ENCODE measurements at regions not wholly inside any gene's neighbourhood (a gene's known extent, or its start where the extent isn't known, plus 50 kb on each side); places are given as distances from the start of the nearest gene placed in this dataset.

GRCh38 chr18:28485918-28486317 lies 309.0 kb upstream of the CDH2 start:
- Histone ChIP-seq H3K9me3 (ENCODE audit: low read depth, low read length) (peaks cover 4% of the 10 kb centered on the region), H3K4me3 (ENCODE audit: low read length) (no peak overlapping the region), H3K4me1 (ENCODE audit: insufficient read depth, low read length) (no peaks in the 10 kb centered on the region), H3K27me3 (ENCODE audit: insufficient read depth, low read length) (no peaks in the 10 kb centered on the region)

- Histone ChIP-seq H3K4me3 (ENCODE audit: low read length) (no peak overlapping the region), H3K9me3 (ENCODE audit: low read depth, low read length) (peaks cover 4% of the 10 kb centered on the region), H3K27me3 (ENCODE audit: insufficient read depth, low read length) (no peaks in the 10 kb centered on the region), H3K4me1 (ENCODE audit: insufficient read depth, low read length) (no peaks in the 10 kb centered on the region)
Measured at GRCh38 chr18:28485210-28485801, 308.4 kb upstream of the CDH2 start.

GRCh38 chr18:28478531-28478930 lies 301.6 kb upstream of the CDH2 start:
- Histone ChIP-seq H3K4me3 (ENCODE audit: low read length) (no peak overlapping the region), H3K27me3 (ENCODE audit: insufficient read depth, low read length) (no peaks in the 10 kb centered on the region), H3K4me1 (ENCODE audit: insufficient read depth, low read length) (no peaks in the 10 kb centered on the region), H3K9me3 (ENCODE audit: low read depth, low read length) (no peaks in the 10 kb centered on the region)

GRCh38 chr18:28476302-28476701 lies 299.4 kb upstream of the CDH2 start:
- H3K27me3 ChIP-seq (ENCODE audit: insufficient read depth, low read length) = no peaks in the 10 kb centered on the region
- H3K9me3 ChIP-seq (ENCODE audit: low read depth, low read length) = no peaks in the 10 kb centered on the region
- H3K4me1 ChIP-seq (ENCODE audit: insufficient read depth, low read length) = no peaks in the 10 kb centered on the region
- H3K4me3 ChIP-seq (ENCODE audit: low read length) = no peak overlapping the region

- no peak overlapping the region for H3K4me3 ChIP-seq (ENCODE audit: low read length)
- no peaks in the 10 kb centered on the region for H3K4me1 ChIP-seq (ENCODE audit: insufficient read depth, low read length)
- no peaks in the 10 kb centered on the region for H3K27me3 ChIP-seq (ENCODE audit: insufficient read depth, low read length)
- no peaks in the 10 kb centered on the region for H3K9me3 ChIP-seq (ENCODE audit: low read depth, low read length)
Measured at GRCh38 chr18:28469946-28470345, 293.0 kb upstream of the CDH2 start.

GRCh38 chr18:28468901-28469300 lies 292.0 kb upstream of the CDH2 start:
- Histone ChIP-seq H3K27me3 (ENCODE audit: insufficient read depth, low read length) (no peaks in the 10 kb centered on the region), H3K4me1 (ENCODE audit: insufficient read depth, low read length) (no peaks in the 10 kb centered on the region), H3K9me3 (ENCODE audit: low read depth, low read length) (no peaks in the 10 kb centered on the region), H3K4me3 (ENCODE audit: low read length) (no peak overlapping the region)

GRCh38 chr18:28466204-28466603 lies 289.3 kb upstream of the CDH2 start:
- Histone ChIP-seq H3K27me3 (ENCODE audit: insufficient read depth, low read length) (no peaks in the 10 kb centered on the region), H3K4me3 (ENCODE audit: low read length) (no peak overlapping the region), H3K4me1 (ENCODE audit: insufficient read depth, low read length) (no peaks in the 10 kb centered on the region), H3K9me3 (ENCODE audit: low read depth, low read length) (no peaks in the 10 kb centered on the region)

GRCh38 chr18:28459587-28459986 lies 282.7 kb upstream of the CDH2 start:
- H3K9me3 ChIP-seq (ENCODE audit: low read depth, low read length) = no peaks in the 10 kb centered on the region
- no peaks in the 10 kb centered on the region for H3K27me3 ChIP-seq (ENCODE audit: insufficient read depth, low read length)
- no peak overlapping the region for H3K4me3 ChIP-seq (ENCODE audit: low read length)
- no peaks in the 10 kb centered on the region for H3K4me1 ChIP-seq (ENCODE audit: insufficient read depth, low read length)

GRCh38 chr18:28458751-28459150 lies 281.8 kb upstream of the CDH2 start:
- H3K27me3 ChIP-seq (ENCODE audit: insufficient read depth, low read length) = no peaks in the 10 kb centered on the region
- H3K4me3 ChIP-seq (ENCODE audit: low read length) = no peak overlapping the region
- H3K4me1 ChIP-seq (ENCODE audit: insufficient read depth, low read length) = no peaks in the 10 kb centered on the region
- no peaks in the 10 kb centered on the region for H3K9me3 ChIP-seq (ENCODE audit: low read depth, low read length)

- H3K27me3 ChIP-seq (ENCODE audit: insufficient read depth, low read length) = no peaks in the 10 kb centered on the region
- H3K9me3 ChIP-seq (ENCODE audit: low read depth, low read length) = no peaks in the 10 kb centered on the region
- H3K4me1 ChIP-seq (ENCODE audit: insufficient read depth, low read length) = no peaks in the 10 kb centered on the region
- no peak overlapping the region for H3K4me3 ChIP-seq (ENCODE audit: low read length)
Measured at GRCh38 chr18:28457784-28458183, 280.9 kb upstream of the CDH2 start.

GRCh38 chr18:28455971-28456370 lies 279.0 kb upstream of the CDH2 start:
- H3K4me1 ChIP-seq (ENCODE audit: insufficient read depth, low read length) = no peaks in the 10 kb centered on the region
- no peaks in the 10 kb centered on the region for H3K9me3 ChIP-seq (ENCODE audit: low read depth, low read length)
- no peaks in the 10 kb centered on the region for H3K27me3 ChIP-seq (ENCODE audit: insufficient read depth, low read length)
- H3K4me3 ChIP-seq (ENCODE audit: low read length) = no peak overlapping the region

GRCh38 chr18:28439870-28440269 lies 262.9 kb upstream of the CDH2 start:
- Histone ChIP-seq H3K4me1 (ENCODE audit: insufficient read depth, low read length) (no peaks in the 10 kb centered on the region), H3K27me3 (ENCODE audit: insufficient read depth, low read length) (no peaks in the 10 kb centered on the region), H3K9me3 (ENCODE audit: low read depth, low read length) (no peaks in the 10 kb centered on the region), H3K4me3 (ENCODE audit: low read length) (no peak overlapping the region)

- Histone ChIP-seq H3K4me1 (ENCODE audit: insufficient read depth, low read length) (no peaks in the 10 kb centered on the region), H3K4me3 (ENCODE audit: low read length) (no peak overlapping the region), H3K27me3 (ENCODE audit: insufficient read depth, low read length) (no peaks in the 10 kb centered on the region), H3K9me3 (ENCODE audit: low read depth, low read length) (no peaks in the 10 kb centered on the region)
Measured at GRCh38 chr18:28438381-28438780, 261.5 kb upstream of the CDH2 start.

- no peak overlapping the region for H3K4me3 ChIP-seq (ENCODE audit: low read length)
- H3K9me3 ChIP-seq (ENCODE audit: low read depth, low read length) = peaks cover 7% of the 10 kb centered on the region
- H3K27me3 ChIP-seq (ENCODE audit: insufficient read depth, low read length) = no peaks in the 10 kb centered on the region
- no peaks in the 10 kb centered on the region for H3K4me1 ChIP-seq (ENCODE audit: insufficient read depth, low read length)
Measured at GRCh38 chr18:28432339-28432738, 255.4 kb upstream of the CDH2 start.

- peaks cover under 1% of the 10 kb centered on the region for H3K9me3 ChIP-seq (ENCODE audit: low read depth, low read length)
- no peaks in the 10 kb centered on the region for H3K27me3 ChIP-seq (ENCODE audit: insufficient read depth, low read length)
- no peaks in the 10 kb centered on the region for H3K4me1 ChIP-seq (ENCODE audit: insufficient read depth, low read length)
- H3K4me3 ChIP-seq (ENCODE audit: low read length) = no peak overlapping the region
Measured at GRCh38 chr18:28425886-28426285, 249.0 kb upstream of the CDH2 start.

- H3K27me3 ChIP-seq (ENCODE audit: insufficient read depth, low read length) = no peaks in the 10 kb centered on the region
- H3K9me3 ChIP-seq (ENCODE audit: low read depth, low read length) = no peaks in the 10 kb centered on the region
- H3K4me1 ChIP-seq (ENCODE audit: insufficient read depth, low read length) = no peaks in the 10 kb centered on the region
- no peak overlapping the region for H3K4me3 ChIP-seq (ENCODE audit: low read length)
Measured at GRCh38 chr18:28422577-28422976, 245.6 kb upstream of the CDH2 start.

Data from mononuclear cell (primary cell).